Heart left ventricle (tissue), 16 donors: ENCODE measurements at regions not wholly inside any gene's neighbourhood (a gene's known extent, or its start where the extent isn't known, plus 50 kb on each side); places are given as distances from the start of the nearest gene placed in this dataset.

Experiments used
- ATAC-seq, 4 donors: fragments of 200-7000 bp; cut with Tn5 transposase; one replicate each; pipeline ENCODE4 v1.9.1; 2020 to 2022; ENCODE audit warnings: moderate library complexity in 4 of 4, mild to moderate bottlenecking in 3 of 4, moderate number of reproducible peaks in 1 of 4
- DNase-seq, 5 donors: peaks; one replicate each; pipeline ENCODE4 v3.0.0-alpha.2; 2020
- H3K27ac ChIP-seq, 12 donors: fragments of 200-600 bp; sonication (generic) in 4 of 12; one replicate each; pipeline versions ENCODE4 v1.5.0 to v1.8.0; 2016 to 2022; ENCODE audit warnings: mild to moderate bottlenecking in 2 of 12
- H3K27me3 ChIP-seq, 9 donors: fragments of 200-600 bp; sonication (generic) in 2 of 9; one replicate each; pipeline versions ENCODE4 v1.5.1 to v1.8.0; 2016 to 2022; ENCODE audit warnings: mild to moderate bottlenecking in 3 of 9
- H3K36me3 ChIP-seq, 9 donors: fragments of 200-600 bp; sonication (generic) in 2 of 9; one replicate each; pipeline versions ENCODE4 v1.5.0 to v1.8.0; 2018 to 2022; ENCODE audit warnings: mild to moderate bottlenecking in 2 of 9
- H3K4me1 ChIP-seq, 12 donors: fragments of 200-600 bp; sonication (generic) in 4 of 12; one replicate each; pipeline versions ENCODE4 v1.5.0 to v1.8.0; 2016 to 2022; ENCODE audit warnings: mild to moderate bottlenecking in 3 of 12
- H3K4me3 ChIP-seq, 12 donors: fragments of 200-600 bp; sonication (generic) in 4 of 12; one replicate each; pipeline versions ENCODE4 v1.5.0 to v1.8.0; 2017 to 2022; ENCODE audit warnings: mild to moderate bottlenecking in 9 of 12, moderate library complexity in 4 of 12
- H3K9me3 ChIP-seq, 12 donors: fragments of 200-600 bp; sonication (generic) in 4 of 12; one replicate each; pipeline versions ENCODE4 v1.5.0 to v1.8.0; 2016 to 2022; ENCODE audit warnings: mild to moderate bottlenecking in 1 of 12
- POLR2A ChIP-seq, 2 donors: fragments of 450-650 bp; IDR thresholded peaks; one replicate each; pipeline ENCODE4 v1.6.1; 2017; ENCODE audit warnings: antibody characterized with exemption in 2 of 2, mild to moderate bottlenecking in 2 of 2, moderate library complexity in 2 of 2
- WGBS, 4 donors: extraction: QIAGEN DNeasy Blood & Tissue Kit in 2 of 4; methylation state at CpG; one replicate each; pipeline versions ENCODE4 v1.1.5 to v1.1.7; 2013 to 2018; 5-methylcytosine and 5-hydroxymethylcytosine counted together
- intact Hi-C, 10 donors: fragments of 100-400 bp; cut with DNase I; formaldehyde crosslinking; loops; one replicate each; pipeline versions ENCODE4 v1.11.1 to v1.14.2; 2022
- TF ChIP-seq, protein P1 (sequence below), 12 donors: fragments of 200-600 bp; sonication (generic) in 4 of 12; IDR thresholded peaks; one replicate each; pipeline versions ENCODE4 v1.5.0 to v1.8.0; 2018 to 2022; ENCODE audit warnings: antibody characterized with exemption in 12 of 12, mild to moderate bottlenecking in 5 of 12
- donor health status: ischemic (EF 13 %, LVEDD 7.1; RV severe dilation, severe dysfunction).
- donor health status: healthy with polysubstance abuse.
- donor health status: DM: no; HTN: yes; CAD: no.
- donor health status: DM: no; HTN: no; CAD: no.
- donor health status: ischemic (EF 25% LVEDD 6.9; RV normal size, moderate dysfunction).
- donor health status: ischemic (EF 25% LVEDD 5.7; RV mildly dilated, moderate dysfunction).
- donor health status: healthy.
- donor health status: DM: yes; HTN: yes; CAD: no.
- donor health status: ischemic (EF 35%, LVEDD 5.7; RV mildly dilated, moderate dysfunction).
- donor health status: nonischemic (EF 11% LVEDD 7.7; RV severe dilation, severe dysfunction).
- donor health status: DM: yes; HTN: yes; CAD: no.
- donor health status: PGD.
- donor health status: ischemic (EF 29% LVEDD 5.4; RV normal size, mild dysfunction).
- donor health status: nonischemic (EF 23%, LVEDD 6.1; RV moderate dilation, normal function).

DNA sequence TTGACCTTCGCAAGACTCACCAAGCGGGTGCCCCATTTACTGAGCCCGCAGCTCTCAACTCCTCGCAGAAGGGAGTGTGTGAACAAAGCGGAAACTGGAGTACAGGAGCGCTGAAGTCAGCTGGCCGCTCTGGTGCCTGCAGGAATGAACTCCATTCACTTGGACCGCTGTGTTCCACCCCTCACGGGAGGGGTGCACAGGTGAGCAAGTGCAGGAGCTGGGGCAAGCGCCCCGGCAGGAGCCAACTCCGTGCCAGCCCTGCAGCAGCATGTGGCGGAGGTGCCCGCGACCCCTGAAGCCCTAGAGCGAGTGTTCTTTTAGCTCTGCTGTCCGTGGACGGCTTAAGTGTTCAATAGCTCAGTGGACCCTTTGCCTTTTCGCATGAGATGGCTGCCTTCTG, 471.6 kb upstream of the ADGRL4 start:
- H3K4me1 ChIP-seq, result peaks cover 0 to 6% (median 0%) of the 10 kb centered on the region in 12 donors
- H3K27me3 ChIP-seq, result no peaks in the 10 kb centered on the region
- no peak for ATAC-seq

DNA sequence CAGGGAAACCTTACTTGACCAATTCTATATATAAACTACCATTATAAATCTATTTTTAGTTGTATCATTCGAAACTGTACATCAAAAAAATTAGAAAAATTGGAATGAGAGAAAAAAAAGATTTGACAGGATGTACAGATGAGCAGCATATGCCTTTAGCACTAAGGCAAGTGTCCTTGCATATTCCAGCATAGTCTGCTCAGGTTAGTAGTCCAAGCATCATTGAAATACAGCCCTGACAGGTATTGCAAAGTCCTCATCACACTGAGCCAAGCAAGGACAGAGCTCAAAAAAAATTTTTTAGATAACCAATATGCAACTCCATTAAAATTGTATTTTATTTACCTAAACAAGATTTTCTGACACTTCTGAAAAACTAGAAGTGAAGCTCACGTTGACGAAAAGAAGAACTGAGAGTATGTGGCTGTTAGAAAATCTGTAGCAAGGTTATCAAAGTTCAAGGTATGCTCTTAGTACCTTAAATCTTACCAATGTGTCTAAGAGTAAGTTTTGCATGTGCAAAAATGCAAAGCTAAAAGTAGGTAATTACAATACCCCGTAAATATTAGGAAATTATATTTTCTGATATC, 465.6 kb upstream of the ADGRL4 start:
- DNase-seq (no peak), ATAC-seq (no peak)
- WGBS, 4 donors, result 77 to 86% (median 81%) methylated on average over 4 of the region's 4 CpGs
- Histone ChIP-seq H3K27me3 (no peaks in the 10 kb centered on the region), H3K9me3 (no peaks in the 10 kb centered on the region), H3K4me1 (no peaks in the 10 kb centered on the region), H3K27ac (no peak overlapping the region), H3K36me3 (no peaks in the 10 kb centered on the region), H3K4me3 (no peak overlapping the region)
- intact Hi-C loops, result no loop called here
- TF ChIP-seq POLR2A (IDR thresholded peaks at IDR 0.05), result no peak

More for the DNA sequence above, 471.6 kb upstream of the ADGRL4 start:
- intact Hi-C loops, result no loop called here
- 94 to 95% (median 94%) methylated on average over 19 of the region's 19 CpGs for WGBS, 4 donors
- no peak for TF ChIP-seq POLR2A (IDR thresholded peaks at IDR 0.05)
- TF ChIP-seq, protein P1, sequence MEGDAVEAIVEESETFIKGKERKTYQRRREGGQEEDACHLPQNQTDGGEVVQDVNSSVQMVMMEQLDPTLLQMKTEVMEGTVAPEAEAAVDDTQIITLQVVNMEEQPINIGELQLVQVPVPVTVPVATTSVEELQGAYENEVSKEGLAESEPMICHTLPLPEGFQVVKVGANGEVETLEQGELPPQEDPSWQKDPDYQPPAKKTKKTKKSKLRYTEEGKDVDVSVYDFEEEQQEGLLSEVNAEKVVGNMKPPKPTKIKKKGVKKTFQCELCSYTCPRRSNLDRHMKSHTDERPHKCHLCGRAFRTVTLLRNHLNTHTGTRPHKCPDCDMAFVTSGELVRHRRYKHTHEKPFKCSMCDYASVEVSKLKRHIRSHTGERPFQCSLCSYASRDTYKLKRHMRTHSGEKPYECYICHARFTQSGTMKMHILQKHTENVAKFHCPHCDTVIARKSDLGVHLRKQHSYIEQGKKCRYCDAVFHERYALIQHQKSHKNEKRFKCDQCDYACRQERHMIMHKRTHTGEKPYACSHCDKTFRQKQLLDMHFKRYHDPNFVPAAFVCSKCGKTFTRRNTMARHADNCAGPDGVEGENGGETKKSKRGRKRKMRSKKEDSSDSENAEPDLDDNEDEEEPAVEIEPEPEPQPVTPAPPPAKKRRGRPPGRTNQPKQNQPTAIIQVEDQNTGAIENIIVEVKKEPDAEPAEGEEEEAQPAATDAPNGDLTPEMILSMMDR (IDR thresholded peaks at IDR 0.05), result no peak
- peak in 1 of 5 donors; percentile 10 for DNase-seq
- peaks cover 0 to 16% (median 3%) of the 10 kb centered on the region in 12 donors for H3K9me3 ChIP-seq
- H3K36me3 ChIP-seq, result no peaks in the 10 kb centered on the region
- no peak overlapping the region for H3K27ac ChIP-seq
- no peak overlapping the region for H3K4me3 ChIP-seq

DNA sequence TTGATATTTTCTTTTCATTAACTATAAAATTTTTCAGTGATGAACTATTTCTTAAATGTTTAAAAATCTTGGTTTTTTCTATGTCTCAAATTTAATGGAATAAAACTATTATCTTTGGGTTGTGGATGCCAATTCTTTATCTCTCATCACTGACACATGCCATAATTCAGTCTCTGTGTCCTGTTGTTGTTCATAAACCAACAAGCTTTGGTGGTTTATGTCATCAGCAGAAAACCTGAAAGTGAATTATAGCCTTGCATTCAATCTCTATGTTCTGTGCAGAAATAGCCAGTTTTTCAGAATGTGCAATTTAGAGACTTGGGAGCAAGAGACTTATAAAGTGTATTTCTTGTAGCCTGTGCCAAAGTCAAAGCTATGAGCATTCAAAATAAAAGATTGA, 462.6 kb upstream of the ADGRL4 start:
- Histone ChIP-seq H3K36me3 (no peaks in the 10 kb centered on the region), H3K4me3 (no peak overlapping the region), H3K9me3 (no peaks in the 10 kb centered on the region), H3K27ac (no peak overlapping the region), H3K27me3 (peaks cover 0 to 3% (median 0%) of the 10 kb centered on the region in 9 donors), H3K4me1 (no peaks in the 10 kb centered on the region)
- ATAC-seq, result no peak
- intact Hi-C loops, result no loop called here
- TF ChIP-seq, protein P1 (IDR thresholded peaks at IDR 0.05), result no peak
- no peak for TF ChIP-seq POLR2A (IDR thresholded peaks at IDR 0.05)
- DNase-seq, result no peak

DNA sequence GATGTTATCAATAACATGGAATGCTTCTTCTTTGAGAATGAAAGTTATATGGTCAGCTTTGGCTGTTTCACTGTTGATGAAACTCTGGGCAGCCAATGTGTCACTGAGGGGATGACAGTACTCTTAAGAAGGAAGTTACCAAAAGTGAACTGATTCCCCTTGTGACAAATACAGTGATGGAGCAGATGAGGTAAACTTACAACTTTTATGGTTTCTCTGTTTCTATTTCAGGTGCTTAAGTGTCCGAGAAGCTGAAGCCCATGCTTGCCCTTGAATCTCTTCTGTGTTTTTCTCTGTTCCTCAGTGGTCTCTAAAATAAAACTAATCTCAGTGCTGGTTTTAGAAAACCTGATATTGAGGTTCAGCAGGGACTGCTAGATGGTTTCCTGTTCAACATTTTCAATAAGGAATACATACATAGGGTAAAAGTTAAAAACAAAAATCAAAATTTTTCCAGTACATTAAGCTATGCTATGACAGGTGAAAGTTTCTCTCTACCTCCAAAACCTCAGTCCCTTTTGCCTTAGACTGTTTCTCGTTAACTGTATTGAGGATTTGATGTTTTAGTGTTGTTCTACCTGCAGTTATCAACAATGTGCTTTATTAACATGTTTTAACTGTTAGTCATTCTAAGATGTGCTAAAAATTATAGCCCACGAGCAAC, 454.4 kb upstream of the ADGRL4 start:
- H3K27ac ChIP-seq, result no peak overlapping the region
- intact Hi-C loops, result no loop called here
- WGBS, 4 donors, result 72 to 80% (median 74%) methylated on average over 3 of the region's 3 CpGs
- TF ChIP-seq, protein P1 (IDR thresholded peaks at IDR 0.05), result no peak
- TF ChIP-seq POLR2A (IDR thresholded peaks at IDR 0.05), result no peak
- DNase-seq, result no peak
- no peaks in the 10 kb centered on the region for H3K4me1 ChIP-seq
- ATAC-seq, result no peak
- H3K4me3 ChIP-seq, result no peak overlapping the region
- H3K36me3 ChIP-seq, result no peaks in the 10 kb centered on the region
- no peaks in the 10 kb centered on the region for H3K9me3 ChIP-seq
- H3K27me3 ChIP-seq, result no peaks in the 10 kb centered on the region
